DOHH2 (cell line): ENCODE measurements at regions not wholly inside any gene's neighbourhood (a gene's known extent, or its start where the extent isn't known, plus 50 kb on each side); places are given as distances from the start of the nearest gene placed in this dataset.

Experiments
- EZH2phosphoT487 ChIP-seq: fragments of 200-600 bp; sonication (generic); IDR thresholded peaks from 2 replicates; pipeline ENCODE4 v1.6.1; 2017; ENCODE audit warnings: borderline replicate concordance, mild to moderate bottlenecking, antibody characterized with exemption, low read length, moderate library complexity, mixed read lengths
- TF ChIP-seq, protein P1 (sequence below): fragments of 200-600 bp; sonication (generic); IDR thresholded peaks from one replicate; pipeline ENCODE4 v1.5.1; 2014; ENCODE audit warnings: antibody characterized with exemption, mild to moderate bottlenecking, low read depth, low read length; ENCODE audit not compliant: poor library complexity, severe bottlenecking

DNA sequence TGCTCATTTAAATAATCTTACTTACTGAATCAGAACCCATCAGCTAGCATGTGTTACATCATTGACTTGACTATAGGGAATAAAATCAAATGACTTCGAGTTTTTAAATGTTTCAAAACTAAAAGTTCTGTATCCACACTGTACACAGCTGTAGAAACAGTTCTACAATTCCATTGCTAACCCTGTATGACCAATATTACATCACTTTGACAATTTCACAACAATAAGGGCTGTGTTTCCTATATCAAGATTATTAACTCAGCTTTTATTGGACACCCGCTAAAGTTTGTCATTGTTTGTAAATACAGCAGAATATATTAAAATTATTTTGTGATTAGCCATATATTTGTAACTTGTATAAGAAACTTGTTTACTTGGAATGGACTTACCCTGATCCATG is 540.8 kb downstream of the PRELID2 start:
- TF ChIP-seq EZH2phosphoT487: no peak
- TF ChIP-seq, protein P1, sequence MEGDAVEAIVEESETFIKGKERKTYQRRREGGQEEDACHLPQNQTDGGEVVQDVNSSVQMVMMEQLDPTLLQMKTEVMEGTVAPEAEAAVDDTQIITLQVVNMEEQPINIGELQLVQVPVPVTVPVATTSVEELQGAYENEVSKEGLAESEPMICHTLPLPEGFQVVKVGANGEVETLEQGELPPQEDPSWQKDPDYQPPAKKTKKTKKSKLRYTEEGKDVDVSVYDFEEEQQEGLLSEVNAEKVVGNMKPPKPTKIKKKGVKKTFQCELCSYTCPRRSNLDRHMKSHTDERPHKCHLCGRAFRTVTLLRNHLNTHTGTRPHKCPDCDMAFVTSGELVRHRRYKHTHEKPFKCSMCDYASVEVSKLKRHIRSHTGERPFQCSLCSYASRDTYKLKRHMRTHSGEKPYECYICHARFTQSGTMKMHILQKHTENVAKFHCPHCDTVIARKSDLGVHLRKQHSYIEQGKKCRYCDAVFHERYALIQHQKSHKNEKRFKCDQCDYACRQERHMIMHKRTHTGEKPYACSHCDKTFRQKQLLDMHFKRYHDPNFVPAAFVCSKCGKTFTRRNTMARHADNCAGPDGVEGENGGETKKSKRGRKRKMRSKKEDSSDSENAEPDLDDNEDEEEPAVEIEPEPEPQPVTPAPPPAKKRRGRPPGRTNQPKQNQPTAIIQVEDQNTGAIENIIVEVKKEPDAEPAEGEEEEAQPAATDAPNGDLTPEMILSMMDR: no peak
